NOMO-1 (cell line): ENCODE measurements at regions not wholly inside any gene's neighbourhood (a gene's known extent, or its start where the extent isn't known, plus 50 kb on each side); places are given as distances from the start of the nearest gene placed in this dataset.
"Not testable (repeated sequence)": the region's sequence is repeated elsewhere in the genome, so short reads cannot be mapped to it uniquely, and the experiment has no call there.

Experiments used
- DNase-seq, 2 experiments: peaks; one replicate each; lab custom pipeline; 2025; ENCODE audit not compliant: unreplicated experiment in 2 of 2; lab: John Stamatoyannopoulos, UW

DNA sequence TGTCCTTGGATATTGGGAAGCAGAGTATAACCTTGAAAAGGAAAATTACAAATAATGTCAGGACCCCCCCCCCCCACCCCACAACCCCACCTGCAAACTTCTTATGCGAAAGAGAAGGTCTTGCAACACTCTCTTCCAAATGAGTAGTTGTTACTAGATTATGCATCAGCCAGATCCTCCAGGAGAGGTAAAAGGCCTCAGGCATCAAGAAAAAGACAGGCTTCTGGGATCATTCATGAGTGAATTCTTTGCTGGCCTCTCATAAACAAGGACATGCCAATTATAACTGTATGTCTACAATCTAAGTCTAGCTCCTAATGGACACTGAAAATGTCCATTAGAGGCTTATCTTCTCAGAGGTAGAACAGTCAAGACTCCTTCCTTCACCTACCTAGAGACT lies 1443.3 kb downstream of the RAPGEF2 start:
- DNase-seq: no peak

DNA sequence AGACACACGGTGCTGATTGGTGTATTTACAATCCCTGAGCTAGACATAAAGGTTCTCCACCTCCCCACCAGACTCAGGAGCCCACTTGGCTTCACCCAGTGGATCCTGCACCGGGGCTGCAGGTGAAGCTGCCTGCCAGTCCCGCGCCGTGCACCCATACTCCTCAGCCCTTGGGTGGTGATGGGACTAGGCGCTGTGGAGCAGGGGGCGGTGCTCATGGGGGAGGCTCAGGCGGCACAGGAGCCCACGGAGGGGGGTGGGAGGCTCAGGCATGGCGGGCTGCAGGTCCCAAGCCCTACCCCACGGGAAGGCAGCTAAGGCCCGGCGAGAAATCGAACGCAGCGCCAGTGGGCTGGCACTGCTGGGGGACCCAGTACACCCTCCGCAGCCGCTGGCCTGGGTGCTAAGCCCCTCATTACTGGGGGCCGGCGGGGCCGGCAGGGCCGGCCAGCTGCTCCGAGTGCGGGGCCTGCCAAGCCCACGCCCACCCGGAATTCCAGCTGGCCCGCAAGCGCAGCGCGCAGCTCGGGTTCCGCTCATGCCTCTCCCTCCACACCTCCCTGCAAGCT lies 1447.2 kb downstream of the RAPGEF2 start:
- not testable (repeated sequence) for DNase-seq

DNA sequence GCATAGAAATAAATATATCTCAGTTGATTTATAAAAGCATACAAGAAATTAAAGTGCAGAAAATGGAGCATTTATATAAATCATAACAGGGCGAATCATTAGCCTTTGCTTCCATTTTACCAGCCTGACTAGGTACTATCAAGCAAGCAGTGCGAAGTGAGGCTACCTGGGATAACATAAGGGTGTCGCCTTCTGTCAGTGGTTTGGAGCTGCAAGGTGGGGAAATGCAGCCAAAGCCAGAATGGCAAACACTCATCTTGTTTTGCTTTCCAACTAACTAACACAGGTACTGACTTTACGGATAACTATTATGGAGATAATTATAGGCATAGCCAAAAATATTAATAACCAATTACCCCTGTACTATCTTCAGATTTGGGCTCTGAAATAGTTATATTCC lies 1459.8 kb downstream of the RAPGEF2 start:
- DNase-seq: no peak

DNA sequence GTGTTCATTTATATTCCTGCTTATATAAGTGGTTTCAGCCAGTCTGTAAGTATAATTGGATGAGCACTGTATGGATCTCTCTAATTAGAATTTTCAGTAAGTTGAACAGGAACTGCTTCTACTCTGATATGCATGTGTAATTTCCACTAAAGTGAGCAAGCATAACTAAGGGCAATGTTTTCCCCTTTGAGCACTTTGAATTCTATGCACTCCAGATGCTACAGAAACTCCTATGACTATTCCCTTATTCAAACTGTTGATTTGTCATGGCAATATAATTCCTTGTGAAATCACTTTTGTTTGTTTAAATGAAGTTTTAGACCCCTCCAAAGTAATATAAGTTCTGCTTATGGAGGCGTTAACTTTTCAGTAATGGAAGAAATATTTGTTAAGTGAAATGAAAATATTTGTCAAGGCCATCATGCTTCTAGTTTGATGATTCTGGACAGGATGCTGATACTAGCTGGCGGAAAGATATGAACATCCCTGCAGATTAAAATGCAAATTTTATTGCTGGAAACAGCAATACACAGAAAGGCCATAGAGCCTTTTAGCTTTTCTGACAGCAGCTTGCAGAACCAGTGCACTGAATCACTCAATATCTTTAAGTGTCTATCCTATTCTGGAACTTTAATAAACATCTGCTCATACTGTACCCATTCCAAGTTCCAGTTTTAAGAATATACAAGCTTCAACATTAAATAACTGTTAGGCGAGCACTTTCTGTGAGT lies 1460.8 kb downstream of the RAPGEF2 start:
- DNase-seq: no peak

DNA sequence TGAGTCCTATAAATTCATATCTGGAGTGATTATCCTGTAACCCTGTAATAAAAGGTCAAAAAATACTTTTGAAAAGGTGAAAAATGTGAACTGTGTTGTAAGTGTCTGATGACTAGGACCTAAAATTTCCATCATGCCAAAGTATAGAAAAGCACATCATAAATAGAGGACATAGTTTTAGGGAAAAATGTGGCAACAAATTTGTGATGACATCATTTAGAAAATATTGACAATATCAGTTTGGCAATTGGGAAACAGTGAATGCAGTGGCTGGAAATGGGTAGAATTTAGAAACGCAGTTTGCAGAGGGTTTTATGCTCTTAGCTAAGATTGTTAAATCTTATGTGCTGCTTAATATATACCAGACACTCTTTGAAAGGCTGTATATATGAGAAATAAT lies 1464.8 kb downstream of the RAPGEF2 start:
- DNase-seq: no peak

DNA sequence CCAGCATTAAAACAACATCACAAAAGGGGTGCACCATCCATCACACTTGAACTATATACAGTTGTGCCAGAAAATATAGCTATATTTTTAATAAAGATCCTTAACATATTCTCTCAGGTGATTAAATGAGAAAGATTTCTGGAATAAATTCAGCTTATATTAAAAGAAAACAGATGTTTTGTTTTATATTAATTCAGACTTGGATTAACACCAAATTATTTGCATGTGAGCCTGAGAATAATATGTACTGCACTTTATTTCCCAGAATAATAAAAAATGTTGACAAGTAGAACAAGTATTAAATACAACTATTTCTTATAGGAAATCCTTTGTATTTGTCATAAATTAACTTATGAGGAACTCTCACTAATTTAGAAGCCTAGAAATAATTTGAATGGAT lies 1467.4 kb downstream of the RAPGEF2 start:
- DNase-seq: no peak

DNA sequence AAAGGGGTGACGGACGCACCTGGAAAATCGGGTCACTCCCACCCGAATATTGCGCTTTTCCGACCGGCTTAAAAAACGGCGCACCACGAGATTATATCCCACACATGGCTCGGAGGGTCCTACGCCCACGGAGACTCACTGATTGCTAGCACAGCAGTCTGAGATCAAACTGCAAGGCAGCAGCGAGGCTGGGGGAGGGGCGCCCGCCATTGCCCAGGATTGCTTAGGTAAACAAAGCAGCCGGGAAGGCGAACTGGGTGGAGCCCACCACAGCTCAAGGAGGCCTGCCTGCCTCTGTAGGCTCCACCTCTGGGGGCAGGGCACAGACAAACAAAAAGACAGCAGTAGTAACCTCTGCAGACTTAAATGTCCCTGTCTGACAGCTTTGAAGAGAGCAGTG lies 1471.4 kb downstream of the RAPGEF2 start:
- DNase-seq: not testable (repeated sequence)

DNA sequence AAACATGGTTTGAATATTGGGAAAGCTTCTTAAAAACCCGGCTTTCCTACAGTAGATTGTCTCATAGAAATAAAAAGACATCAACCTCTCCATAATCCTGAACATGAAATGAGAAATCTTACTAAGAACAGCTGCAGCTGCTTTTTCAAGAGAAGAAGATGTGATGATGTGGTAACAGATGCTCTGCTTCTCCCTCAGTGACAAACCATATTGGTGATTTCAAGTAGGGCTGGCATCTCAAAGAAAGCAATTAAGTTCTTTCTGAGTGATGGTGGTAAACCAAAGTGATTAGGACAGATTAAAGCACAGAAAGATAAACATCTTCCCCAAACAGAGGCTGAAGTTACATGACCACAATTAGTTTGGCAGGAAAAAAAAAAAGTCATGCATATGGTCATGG lies 1477.7 kb downstream of the RAPGEF2 start:
- no peak for DNase-seq

DNA sequence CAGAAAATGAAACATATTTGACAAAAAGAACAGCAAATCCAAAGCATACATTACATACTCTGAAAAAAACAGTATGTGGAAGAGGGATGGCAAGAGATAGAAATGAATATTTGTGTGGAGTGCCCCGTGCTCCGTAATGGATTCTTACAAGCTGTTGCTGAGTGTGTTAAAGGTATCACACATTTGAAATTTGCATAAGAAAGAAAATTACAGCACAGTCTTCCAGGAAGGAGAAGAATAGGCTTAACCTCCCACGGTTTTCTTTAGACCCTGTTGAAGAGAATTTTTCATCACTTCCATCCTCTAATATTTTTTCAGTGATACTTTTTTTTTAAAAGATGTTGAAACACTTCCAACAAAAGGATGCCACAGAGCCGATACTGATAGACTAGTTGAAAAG lies 1489.4 kb downstream of the RAPGEF2 start:
- no peak for DNase-seq

DNA sequence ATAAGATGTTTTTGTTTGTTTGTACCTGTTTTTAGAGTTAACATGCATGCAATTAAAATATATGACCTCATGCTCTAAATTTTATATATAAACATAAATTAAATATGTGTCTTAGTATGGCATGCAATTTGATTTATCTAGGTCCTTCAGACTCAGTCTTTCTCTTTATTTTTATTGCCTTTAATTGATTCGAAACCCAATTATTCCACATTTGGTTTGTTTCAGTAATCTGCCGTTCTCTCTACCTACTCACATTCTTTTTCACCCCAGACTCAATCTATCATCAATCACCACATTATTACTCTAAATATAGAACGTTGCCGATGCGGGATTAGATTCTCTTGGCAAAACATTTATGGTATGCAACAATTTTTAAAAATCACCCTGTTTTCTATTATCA lies 1492.8 kb downstream of the RAPGEF2 start:
- DNase-seq: no peak

DNA sequence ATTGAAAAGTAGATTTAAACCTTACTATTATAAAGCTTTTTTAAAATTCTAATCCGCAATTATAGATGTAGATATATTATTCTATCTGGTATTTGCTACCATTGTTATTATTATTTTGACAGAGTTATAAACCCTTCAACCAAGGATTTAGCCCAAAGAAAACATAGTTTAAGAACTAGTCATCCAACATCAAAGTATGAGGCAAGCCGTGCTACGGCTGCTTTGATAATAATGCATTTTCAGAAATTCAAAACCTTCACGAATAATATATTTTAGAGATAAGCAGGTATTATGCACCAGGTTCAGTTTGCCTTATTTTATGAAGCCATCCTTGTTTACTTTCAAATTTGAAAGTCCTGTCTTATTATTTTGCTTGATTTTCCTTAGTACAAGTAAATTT lies 1501.7 kb downstream of the RAPGEF2 start:
- no peak for DNase-seq

DNA sequence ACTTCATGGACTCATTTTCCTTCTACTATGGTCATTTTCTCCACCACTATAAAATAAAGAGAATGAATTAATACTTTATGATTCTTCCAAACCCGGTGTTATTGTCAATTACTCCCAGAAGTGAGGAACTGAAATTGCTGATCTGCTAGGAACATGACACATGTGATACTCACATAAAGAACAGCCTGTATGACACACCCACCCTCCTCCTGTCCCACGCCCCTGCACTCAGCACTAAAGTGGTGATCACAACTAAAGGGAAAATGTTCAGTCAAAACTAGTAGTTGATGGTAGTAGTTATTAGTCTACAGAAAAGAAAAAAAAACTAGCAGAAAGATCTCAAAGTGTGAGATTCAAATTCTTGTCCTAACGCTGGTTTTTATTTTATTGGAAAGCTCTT lies 1508.3 kb downstream of the RAPGEF2 start:
- no peak for DNase-seq

DNA sequence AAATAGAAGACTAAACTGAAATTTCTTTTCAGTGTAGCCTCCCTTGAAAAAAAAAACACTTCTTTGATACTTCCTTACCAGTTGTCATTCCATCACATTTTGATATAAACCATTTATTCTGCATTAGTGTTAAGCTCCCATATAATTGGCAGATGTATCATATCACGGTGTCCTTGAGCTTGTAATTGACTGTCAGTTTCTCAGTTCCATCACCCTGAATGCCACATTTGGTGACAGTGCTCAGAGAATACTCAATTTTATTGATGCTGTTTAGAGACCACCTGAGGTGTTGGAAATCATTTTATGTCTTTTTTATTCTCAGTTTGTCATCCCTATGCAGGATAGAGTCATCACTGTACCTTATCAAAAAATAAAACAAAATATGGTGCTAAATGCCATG lies 1528.2 kb downstream of the RAPGEF2 start:
- DNase-seq: no peak

DNA sequence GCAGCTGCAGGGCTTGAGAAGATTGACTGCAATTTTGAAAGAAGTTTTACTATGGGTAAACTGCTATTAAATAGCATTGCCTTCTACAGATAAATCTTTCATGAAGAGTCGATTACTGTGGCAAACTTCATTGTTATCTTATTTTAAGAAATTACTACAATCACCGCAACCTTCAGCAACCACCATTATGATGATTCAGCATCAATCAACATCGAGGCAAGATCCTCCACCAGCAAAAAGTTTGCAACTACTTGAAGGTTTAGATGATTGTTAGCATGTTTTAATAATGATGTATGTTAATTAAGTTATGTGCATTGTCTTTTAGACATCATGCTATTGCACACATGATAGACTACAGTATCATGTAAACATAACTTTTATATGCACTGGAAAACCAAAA lies 1511.0 kb downstream of the FSTL5 start:
- no peak for DNase-seq

DNA sequence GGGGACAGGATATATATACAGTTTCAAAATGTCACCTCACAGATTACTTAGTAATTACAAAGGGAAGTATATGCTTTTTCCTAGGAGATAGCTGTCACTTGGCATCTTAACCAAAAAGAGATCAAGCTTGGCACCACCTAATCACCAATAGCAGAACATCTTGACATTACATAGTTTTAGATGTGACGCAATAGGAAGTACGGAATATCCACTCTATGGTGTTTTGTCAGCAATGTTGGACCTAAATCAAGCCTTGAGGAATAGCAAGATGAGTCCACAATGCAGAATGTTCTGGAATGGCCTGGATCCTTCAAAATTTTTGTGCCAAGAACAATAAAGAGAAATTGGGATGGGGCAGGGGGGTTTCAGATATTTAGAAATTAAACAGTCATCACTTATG lies 1488.2 kb downstream of the FSTL5 start:
- no peak for DNase-seq

DNA sequence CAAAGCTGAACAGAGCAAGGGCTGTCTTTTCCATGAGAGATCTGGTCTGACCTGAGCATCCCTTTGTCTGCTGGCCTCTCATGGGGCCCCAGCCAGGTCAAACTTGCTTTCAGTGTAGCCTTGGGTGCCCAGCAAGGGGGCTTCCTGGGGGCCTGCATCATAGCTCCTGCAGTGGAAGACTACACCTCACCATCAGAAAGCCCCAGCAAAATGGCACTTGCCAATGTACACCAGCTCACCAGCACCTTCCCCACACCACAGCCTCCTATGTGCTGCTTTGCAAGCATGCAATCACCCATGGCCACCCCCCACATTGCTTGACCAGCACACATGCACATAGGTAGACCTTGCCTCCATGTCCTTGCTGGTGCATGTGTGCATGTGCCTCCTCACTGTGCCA lies 1478.1 kb downstream of the FSTL5 start:
- no peak for DNase-seq

DNA sequence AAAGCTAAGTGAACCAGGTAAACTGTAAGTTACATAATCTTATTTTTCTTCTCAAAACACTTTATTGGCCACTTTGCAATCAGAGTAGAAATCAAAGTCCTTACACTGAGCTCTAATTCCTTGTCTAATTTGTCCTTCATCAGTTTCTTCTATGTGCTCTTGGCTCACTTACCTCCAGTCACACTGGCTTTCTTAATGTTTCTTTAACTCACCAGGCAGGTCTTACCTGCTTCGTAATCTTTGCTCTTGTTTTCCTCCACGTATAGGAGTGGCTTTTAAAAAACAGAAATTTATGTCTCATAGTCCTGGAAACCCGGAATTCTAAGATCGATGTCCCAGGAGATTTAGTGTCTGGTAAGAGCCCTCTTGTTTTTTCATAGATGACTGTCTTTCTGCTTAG lies 1462.1 kb downstream of the FSTL5 start:
- no peak for DNase-seq

DNA sequence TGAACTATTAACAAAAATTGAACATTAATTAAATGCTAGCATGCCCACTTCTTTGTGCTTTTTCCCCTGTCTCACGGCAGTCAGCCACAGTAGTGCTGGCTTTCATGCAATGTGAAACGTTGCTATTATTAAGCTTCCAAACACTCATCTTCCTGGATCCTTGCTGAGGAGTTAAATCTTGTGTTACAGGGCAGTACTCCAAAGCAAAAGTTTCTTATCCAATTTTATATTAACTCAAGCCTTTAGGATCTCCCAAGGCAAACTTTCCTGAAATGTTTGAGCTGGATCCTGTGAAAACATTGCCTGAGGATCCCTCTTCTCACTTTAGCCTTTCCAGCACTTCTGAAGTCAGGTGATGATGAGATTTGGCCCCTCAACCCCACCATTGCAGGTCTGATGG lies 1454.8 kb downstream of the FSTL5 start:
- no peak for DNase-seq

DNA sequence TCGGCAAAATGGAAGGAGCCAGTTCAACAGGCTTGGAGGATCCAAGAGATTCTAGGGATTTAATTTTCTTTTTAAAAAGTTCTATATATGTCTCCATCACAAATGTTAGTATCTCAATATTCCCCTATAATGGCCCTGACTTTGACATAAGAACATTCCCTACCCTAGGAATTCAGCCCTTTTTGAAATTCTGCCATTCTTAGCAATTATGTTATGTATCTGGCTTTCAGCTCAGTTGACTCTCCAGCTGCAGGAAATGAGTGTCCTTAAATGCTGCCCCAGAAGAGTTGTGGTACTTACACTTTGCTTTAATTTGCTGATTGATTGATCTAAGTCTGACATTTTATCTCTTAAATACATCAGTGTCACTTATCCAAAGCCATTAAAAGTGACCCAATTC lies 1454.3 kb downstream of the FSTL5 start:
- DNase-seq: no peak

DNA sequence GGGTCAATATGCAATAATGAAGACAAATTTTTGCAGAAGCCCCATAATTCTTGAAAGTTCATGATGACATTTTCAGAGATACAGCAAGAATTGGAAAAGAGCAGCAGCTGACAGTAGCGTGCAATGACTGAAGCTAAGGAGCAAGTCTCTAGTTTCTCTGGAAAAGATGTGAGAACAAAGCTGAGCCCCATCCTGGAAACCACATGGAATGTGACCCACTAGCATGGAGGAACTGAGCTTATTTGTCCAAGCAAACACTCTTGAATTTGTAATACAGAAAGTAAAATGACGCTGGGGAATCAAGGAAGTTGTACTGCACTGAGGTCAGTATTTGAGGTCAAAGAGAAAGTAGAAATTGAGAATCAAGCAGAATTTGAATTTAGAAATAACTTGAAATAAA lies 1447.2 kb downstream of the FSTL5 start:
- no peak for DNase-seq

DNA sequence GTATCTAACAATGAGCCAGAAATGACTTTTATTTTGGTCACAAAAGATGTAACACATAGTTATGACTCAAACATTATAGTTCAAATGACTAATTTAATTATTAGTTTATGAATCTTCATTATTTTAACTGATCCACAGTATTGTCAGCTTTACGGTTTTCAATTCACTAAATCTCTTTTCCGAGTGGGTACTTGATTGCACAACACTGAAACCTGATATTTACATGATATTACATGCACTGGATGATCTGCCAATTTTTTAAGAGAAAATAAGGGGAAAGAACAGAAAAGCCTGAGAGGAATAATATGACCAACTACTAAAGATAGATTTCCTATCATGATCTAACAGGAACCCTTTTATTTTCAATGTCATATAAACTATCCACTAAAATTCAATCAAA lies 1446.0 kb downstream of the FSTL5 start:
- no peak for DNase-seq

DNA sequence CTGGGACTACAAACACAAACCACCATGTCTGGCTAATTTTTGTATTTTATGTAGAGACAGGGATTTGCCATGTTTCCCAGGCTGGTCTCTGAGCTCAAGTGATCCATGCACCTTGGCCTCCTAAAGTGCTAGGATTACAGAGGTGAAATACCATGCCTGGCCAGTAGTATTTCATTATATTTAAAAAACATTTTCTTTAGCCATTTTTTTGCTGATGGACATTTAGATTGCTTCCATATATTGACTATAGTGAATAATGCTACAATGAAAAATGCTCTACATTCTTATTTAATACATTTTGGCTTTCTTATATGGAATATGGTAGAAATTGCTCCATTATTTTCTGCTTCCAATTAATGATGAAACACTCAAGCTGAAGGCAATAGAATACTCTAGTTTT lies 1439.7 kb downstream of the FSTL5 start:
- no peak for DNase-seq

DNA sequence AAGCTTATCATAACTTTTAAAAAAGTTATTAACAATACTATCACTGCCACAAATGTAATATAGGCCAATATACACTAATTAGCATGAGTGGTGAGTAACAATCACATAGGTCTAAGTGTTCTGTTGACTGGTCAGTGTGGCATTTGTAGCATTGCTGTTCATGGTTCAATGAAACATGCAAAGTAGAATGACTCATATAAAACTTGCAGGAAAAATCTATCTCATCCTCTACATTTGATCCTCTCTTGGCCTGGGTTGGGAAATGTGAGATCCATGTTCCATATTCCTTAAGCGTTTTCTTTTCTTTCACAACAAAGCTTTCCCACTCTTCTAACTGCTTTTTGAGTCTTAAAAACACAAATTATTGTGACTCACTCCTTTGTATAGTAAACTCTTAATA lies 1418.7 kb downstream of the FSTL5 start:
- no peak for DNase-seq
